ENCODE measurements at regions not wholly inside any gene's neighbourhood (a gene's known extent, or its start where the extent isn't known, plus 50 kb on each side); places are given as distances from the start of the nearest gene placed in this dataset.
"Not testable (repeated sequence)": the region's sequence is repeated elsewhere in the genome, so short reads cannot be mapped to it uniquely, and the experiment has no call there.

DNA sequence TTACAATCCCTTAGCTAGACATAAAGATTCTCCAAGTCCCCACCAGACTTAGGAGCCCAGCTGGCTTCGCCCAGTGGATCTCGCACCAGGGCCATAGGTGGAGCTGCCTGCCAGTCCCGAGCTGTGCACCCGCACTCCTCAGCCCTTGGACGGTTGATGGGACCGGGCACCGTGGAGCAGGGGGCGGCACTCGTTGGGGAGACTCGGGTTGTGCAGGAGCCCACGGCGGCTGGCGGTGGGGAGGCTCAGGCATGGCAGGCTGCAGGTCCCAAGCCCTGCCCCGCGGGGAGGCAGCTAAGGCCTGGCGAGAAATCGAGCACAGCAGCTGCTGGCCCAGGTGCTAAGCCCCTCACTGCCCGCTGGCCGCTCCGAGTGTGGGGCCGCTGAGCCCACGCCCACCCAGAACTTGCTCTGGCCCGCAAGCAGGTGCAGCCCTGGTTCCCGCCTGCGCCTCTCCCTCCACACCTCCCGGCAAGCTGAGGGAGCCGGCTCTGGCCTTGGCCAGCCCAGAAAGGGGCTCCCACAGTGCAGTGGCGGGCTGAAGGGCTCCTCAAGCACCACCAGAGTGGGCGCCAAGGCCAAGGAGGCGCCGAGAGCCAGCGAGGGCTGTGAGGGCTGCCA, 275.0 kb upstream of the PDE3A start:
- DNase-seq, result not testable (repeated sequence)

GRCh38 chr12:20096430-20096829, 271.9 kb upstream of the PDE3A start:
- DNase-seq, result no peak

- no peak for DNase-seq
These were observed 270.7 kb upstream of the PDE3A start for GRCh38 chr12:20097626-20098025.

- DNase-seq, result no peak
These were observed 268.7 kb upstream of the PDE3A start for GRCh38 chr12:20099395-20100183.

DNA sequence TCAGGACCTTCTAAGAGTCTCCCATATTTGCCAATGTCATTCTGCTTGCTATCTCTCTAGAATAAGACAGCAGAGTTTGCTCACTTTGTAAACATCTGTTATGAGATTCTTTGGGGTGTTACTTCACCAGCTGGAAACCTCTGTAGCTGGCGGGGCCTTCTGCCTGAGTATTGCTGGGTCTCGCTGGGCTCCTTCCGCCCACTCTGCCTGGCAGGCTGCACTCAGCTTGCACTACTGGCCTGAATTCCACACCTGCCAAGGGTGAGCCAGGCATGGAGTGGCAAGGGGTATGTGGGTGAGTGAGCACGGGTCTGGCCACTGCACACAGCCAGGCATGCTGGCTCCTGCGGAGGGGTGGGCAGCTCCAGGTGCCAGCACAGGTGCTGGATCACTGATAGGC, 267.3 kb upstream of the PDE3A start:
- no peak for DNase-seq

GRCh38 chr12:20105943-20106342, 262.4 kb upstream of the PDE3A start:
- DNase-seq, result no peak

DNA sequence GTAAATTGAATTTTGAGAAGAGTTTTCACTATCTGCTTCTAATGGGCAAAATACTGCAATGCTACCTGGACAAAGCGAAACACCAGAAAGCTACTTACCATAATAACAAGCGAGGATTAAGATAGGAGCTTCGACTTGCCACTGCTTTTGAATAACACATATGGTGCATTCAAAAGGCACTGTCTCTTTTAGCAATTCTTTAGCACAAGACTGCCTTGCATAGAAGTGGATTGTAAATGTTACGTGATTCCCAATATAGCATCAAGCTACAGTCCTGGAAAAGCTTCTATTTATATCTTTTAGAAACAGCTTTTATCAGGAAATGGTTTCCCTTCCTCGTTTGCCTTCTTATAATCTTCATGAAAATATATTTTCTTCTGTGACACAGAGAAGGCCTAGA, 258.7 kb upstream of the PDE3A start:
- no peak for DNase-seq

- DNase-seq, result not testable (repeated sequence)
These were observed 253.0 kb upstream of the PDE3A start for GRCh38 chr12:20115371-20115770.

- DNase-seq, result no peak
These were observed 248.5 kb upstream of the PDE3A start for GRCh38 chr12:20119596-20120402.

DNA sequence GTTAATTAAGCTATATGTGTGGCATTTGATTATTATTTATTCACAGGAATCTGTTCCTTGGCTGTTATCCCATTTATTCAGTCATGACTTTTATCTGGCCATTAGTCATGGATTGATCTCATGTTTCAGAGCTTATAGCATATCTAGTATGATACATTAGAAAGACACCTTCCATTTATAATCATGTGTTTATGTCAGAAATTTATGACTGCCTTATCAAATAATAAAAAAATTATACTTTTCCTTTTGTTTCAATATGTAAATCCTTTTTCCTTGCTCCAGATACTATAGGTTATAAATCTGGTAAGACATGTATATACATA, 248.0 kb upstream of the PDE3A start:
- DNase-seq, result no peak

DNA sequence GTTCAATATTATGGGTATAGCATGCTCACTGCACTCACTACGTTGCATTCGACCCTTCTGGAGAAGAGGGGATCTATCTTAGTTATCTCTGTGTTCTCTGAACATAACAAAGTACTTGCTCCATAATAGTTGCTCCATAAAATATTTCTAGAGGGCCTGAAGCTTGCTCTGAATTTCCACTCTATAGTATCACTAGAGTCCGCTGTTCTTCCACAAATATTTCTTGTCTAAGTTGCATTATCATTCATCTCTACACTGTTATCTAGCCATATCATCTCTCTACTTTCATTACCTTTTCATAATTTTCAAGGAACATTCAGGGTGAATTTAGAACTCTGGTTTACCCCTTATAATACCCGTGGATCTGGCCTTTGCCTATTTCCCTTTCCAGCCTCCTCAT, 246.1 kb upstream of the PDE3A start:
- no peak for DNase-seq

DNA sequence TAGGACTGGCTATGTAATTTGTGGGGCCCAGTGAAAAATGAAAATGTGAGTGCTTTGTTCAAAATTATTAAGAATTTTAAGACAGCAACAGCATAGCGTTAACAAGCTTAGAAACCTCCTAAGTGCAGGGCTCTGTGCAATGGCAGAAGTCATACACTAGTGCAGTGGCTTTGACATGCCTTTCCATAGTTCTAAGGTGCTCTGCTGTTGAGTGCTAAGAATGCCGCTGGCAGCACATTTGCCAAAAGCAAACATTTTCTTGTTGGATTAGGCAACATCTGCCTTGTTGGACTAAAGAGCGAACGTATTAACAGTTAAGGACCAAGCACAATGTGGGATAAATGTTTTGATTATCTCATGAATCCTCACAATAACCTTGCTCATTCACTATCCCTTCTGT, 244.9 kb upstream of the PDE3A start:
- no peak for DNase-seq

DNA sequence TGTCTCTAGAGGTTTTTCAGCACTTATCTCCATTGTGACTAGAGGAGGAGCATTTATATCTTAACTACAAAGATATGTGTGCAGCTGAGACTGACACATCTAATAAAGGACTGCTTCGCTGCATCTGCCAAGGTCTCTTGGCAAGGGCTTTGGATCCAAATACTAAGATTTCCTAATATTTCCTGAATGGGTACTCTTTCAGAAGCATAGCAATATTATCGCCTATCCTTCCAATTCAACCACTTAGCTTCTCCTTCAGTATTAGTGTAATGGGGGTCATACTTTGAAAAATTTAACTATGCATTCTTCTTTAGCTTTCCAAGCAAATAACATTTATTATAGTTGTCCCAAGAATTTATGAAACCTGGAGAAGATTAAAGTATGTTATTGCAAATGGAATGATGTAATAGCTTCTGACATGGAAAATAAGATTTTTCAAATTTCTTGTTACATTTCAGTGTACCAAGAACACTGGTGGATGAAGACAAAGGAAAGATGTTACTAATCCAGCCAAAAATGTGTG, 243.0 kb upstream of the PDE3A start:
- no peak for DNase-seq

- DNase-seq, result no peak
These were observed 241.7 kb upstream of the PDE3A start for GRCh38 chr12:20126601-20127000.

- no peak for DNase-seq
These were observed 240.9 kb upstream of the PDE3A start for GRCh38 chr12:20127413-20127812.

GRCh38 chr12:20128928-20129327, 239.4 kb upstream of the PDE3A start:
- DNase-seq, result no peak

- DNase-seq, result no peak
These were observed 235.5 kb upstream of the PDE3A start for GRCh38 chr12:20132818-20133217.

DNA sequence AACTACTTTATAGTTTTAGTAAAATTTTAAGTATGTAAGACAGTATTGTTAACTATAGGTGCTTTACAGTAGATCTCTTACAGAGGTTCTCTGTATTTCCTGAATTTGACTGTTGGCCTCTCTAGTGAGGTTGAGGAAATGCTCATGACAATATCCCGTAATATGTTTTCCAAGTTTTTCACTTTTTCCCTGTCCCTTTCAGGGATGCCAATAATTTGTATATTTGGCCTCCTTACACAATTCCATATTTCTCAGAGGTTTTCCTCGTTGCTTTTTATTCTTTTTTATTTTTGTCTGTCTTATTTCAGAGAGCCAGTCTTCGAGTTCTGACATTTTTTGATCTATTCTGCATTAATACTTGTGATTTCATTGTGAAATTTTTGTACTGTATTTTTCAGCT, 233.7 kb upstream of the PDE3A start:
- no peak for DNase-seq

DNA sequence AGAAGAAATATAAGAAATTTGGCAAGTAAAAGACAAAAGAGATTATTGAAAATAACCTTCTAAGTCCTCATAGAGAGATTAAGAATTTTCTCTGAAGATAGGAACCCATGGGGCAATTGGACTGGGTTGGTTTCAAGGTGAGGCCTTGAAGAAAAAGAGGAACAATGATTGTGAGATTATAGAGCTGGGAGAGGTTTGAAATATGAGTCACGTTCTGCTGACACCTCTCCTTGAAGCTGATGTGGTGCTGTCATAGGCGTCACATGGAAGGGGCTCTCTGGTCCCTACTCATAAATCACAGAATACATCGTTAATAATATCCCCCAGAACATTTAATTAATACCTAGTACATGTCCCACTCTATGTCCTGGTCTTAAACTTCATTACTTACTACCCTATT, 227.6 kb upstream of the PDE3A start:
- DNase-seq, result no peak

- DNase-seq, result no peak
These were observed 226.0 kb upstream of the PDE3A start for GRCh38 chr12:20142316-20142715.

DNA sequence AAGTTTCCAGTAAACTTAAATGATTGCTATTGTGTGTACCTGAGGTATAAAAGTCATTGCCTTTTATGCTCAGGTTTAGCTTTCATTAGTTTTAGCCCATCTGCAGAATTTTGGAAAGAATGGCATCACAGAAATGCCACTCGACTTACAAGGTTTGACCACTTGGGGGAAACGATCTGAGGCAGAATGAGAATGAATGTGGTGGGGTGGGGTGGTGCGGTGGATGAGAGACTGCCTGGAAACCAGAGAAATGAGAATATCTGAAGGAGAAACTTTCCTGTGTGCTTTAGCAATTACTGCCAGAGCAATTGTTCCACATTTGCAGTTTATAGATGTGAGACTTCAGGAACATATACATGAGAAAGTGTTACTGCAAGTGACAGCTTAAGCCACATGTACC, 225.4 kb upstream of the PDE3A start:
- no peak for DNase-seq

DNA sequence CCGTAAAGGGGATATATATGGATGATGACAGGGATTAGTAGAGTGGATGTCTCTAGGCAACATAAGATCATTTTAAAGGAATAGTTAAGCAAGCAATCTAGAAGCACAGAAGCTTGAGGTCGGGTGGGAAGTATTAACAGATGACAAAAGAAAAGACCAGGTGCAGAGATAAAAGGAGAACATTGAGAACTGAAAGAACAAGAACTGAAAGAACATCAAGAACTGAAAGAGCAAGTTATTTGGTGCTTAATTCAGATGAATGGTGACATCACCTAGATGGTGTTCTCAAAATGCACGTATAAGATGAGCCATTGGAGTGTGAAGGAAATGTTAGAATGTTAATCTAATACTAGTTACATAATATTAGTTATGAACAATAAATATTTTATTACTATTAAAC, 224.0 kb upstream of the PDE3A start:
- no peak for DNase-seq

- DNase-seq, result no peak
These were observed 220.1 kb upstream of the PDE3A start for GRCh38 chr12:20148241-20148640.
